ENCODE measurements at regions not wholly inside any gene's neighbourhood (a gene's known extent, or its start where the extent isn't known, plus 50 kb on each side); places are given as distances from the start of the nearest gene placed in this dataset.

DNA sequence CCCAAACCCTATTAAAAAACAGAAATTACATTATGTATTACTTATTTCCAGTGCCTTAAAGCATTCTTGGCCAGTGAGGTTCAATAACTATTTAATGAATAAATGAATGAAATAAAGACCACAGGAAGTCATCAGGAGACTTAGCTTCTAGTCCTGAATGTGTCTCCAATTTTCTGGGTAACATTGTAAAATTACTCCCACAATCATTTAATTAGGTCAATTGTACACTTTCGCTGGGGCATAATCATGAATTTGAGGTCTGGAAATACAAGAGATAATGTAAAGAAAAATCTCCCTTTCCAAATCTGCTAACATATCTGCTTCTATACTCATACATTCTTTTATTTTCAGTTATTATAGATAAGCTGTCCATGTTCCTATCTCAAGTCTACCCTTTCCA lies 199.2 kb downstream of the TLR4 start:
- ATAC-seq: no peak
- TF ChIP-seq, protein P1, sequence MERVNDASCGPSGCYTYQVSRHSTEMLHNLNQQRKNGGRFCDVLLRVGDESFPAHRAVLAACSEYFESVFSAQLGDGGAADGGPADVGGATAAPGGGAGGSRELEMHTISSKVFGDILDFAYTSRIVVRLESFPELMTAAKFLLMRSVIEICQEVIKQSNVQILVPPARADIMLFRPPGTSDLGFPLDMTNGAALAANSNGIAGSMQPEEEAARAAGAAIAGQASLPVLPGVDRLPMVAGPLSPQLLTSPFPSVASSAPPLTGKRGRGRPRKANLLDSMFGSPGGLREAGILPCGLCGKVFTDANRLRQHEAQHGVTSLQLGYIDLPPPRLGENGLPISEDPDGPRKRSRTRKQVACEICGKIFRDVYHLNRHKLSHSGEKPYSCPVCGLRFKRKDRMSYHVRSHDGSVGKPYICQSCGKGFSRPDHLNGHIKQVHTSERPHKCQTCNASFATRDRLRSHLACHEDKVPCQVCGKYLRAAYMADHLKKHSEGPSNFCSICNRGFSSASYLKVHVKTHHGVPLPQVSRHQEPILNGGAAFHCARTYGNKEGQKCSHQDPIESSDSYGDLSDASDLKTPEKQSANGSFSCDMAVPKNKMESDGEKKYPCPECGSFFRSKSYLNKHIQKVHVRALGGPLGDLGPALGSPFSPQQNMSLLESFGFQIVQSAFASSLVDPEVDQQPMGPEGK (CRISPR knock-in tag; IDR thresholded peaks at IDR 0.05; ENCODE audit: borderline replicate concordance): no peak
- TF ChIP-seq, protein P2, sequence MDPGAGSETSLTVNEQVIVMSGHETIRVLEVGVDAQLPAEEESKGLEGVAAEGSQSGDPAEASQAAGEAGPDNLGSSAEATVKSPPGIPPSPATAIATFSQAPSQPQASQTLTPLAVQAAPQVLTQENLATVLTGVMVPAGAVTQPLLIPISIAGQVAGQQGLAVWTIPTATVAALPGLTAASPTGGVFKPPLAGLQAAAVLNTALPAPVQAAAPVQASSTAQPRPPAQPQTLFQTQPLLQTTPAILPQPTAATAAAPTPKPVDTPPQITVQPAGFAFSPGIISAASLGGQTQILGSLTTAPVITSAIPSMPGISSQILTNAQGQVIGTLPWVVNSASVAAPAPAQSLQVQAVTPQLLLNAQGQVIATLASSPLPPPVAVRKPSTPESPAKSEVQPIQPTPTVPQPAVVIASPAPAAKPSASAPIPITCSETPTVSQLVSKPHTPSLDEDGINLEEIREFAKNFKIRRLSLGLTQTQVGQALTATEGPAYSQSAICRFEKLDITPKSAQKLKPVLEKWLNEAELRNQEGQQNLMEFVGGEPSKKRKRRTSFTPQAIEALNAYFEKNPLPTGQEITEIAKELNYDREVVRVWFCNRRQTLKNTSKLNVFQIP (CRISPR knock-in tag; IDR thresholded peaks at IDR 0.05; ENCODE audit: borderline replicate concordance, low read depth): no peak
- TF ChIP-seq ZNF8 (CRISPR knock-in tag; IDR thresholded peaks at IDR 0.05): no peak
- TF ChIP-seq ZNF565 (CRISPR knock-in tag; conservative IDR thresholded peaks at IDR 0.05; ENCODE audit: low read depth): no peak
- no peak for TF ChIP-seq BACH2 (CRISPR knock-in tag; IDR thresholded peaks at IDR 0.05; ENCODE audit: borderline replicate concordance)
- peak; percentile 73 for TF ChIP-seq TCF4 (CRISPR knock-in tag; IDR thresholded peaks at IDR 0.05; ENCODE audit: borderline replicate concordance)
- TF ChIP-seq GLIS3 (CRISPR knock-in tag; IDR thresholded peaks at IDR 0.05): no peak
- TF ChIP-seq, protein P3, sequence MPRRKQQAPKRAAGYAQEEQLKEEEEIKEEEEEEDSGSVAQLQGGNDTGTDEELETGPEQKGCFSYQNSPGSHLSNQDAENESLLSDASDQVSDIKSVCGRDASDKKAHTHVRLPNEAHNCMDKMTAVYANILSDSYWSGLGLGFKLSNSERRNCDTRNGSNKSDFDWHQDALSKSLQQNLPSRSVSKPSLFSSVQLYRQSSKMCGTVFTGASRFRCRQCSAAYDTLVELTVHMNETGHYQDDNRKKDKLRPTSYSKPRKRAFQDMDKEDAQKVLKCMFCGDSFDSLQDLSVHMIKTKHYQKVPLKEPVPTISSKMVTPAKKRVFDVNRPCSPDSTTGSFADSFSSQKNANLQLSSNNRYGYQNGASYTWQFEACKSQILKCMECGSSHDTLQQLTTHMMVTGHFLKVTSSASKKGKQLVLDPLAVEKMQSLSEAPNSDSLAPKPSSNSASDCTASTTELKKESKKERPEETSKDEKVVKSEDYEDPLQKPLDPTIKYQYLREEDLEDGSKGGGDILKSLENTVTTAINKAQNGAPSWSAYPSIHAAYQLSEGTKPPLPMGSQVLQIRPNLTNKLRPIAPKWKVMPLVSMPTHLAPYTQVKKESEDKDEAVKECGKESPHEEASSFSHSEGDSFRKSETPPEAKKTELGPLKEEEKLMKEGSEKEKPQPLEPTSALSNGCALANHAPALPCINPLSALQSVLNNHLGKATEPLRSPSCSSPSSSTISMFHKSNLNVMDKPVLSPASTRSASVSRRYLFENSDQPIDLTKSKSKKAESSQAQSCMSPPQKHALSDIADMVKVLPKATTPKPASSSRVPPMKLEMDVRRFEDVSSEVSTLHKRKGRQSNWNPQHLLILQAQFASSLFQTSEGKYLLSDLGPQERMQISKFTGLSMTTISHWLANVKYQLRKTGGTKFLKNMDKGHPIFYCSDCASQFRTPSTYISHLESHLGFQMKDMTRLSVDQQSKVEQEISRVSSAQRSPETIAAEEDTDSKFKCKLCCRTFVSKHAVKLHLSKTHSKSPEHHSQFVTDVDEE (CRISPR knock-in tag; IDR thresholded peaks at IDR 0.05): peak; percentile 84

DNA sequence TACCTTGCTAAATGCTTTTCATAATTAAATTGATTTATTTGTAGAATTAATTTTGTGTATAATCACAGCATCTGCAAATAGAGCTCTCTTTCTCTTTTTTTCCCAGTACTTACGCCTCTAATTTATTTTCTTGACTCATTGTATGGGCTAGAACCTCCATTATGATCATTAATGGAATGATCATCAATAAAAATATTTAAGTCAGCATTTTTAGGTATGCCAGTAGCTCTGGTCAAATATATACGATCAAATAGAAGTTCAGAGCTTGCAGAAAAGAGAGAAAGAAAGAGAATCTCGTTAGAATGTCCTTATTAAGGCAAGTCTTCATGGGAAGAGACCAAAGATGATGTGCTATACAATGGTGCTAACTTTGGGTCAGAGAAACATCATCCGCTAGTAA lies 202.6 kb downstream of the TLR4 start:
- ATAC-seq: no peak
- TF ChIP-seq ZNF565 (CRISPR knock-in tag; conservative IDR thresholded peaks at IDR 0.05; ENCODE audit: low read depth) (no peak), ZC3H10 (CRISPR knock-in tag; IDR thresholded peaks at IDR 0.05) (no peak), GLIS3 (CRISPR knock-in tag; IDR thresholded peaks at IDR 0.05) (no peak)
- TF ChIP-seq, protein P2 (CRISPR knock-in tag; IDR thresholded peaks at IDR 0.05; ENCODE audit: borderline replicate concordance, low read depth): no peak

DNA sequence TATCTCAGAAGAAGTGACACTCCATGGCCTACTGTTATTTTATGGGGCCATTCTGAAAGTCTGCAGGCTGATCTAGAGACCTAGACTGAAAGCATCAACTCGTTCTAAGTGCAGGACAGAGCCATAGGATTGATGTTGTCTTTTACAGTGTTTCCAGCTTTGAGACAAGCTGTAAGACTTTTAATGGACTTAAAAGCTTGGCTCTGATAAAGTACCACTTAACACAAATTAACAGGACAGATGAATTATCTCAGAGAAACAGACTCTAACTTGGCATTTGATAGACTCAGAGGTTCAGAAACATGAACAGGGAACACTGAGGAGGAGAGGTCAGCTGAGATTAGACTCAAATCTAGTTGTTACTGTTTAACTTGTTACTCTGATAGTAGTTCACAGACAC lies 203.2 kb downstream of the TLR4 start:
- no peak for ATAC-seq
- TF ChIP-seq, protein P2 (CRISPR knock-in tag; IDR thresholded peaks at IDR 0.05; ENCODE audit: borderline replicate concordance, low read depth): no peak
- TF ChIP-seq OSR1 (CRISPR knock-in tag; IDR thresholded peaks at IDR 0.05) (no peak), TCF4 (CRISPR knock-in tag; IDR thresholded peaks at IDR 0.05; ENCODE audit: borderline replicate concordance) (no peak), SNAI2 (CRISPR knock-in tag; IDR thresholded peaks at IDR 0.05) (no peak), TOX (CRISPR knock-in tag; IDR thresholded peaks at IDR 0.05; ENCODE audit: borderline replicate concordance) (no peak), ESRRG (CRISPR knock-in tag; IDR thresholded peaks at IDR 0.05) (no peak), RARB (CRISPR knock-in tag; IDR thresholded peaks at IDR 0.05) (no peak), ARNTL (CRISPR knock-in tag; IDR thresholded peaks at IDR 0.05; ENCODE audit: borderline replicate concordance, low read depth) (no peak), PPARA (CRISPR knock-in tag; IDR thresholded peaks at IDR 0.05; ENCODE audit: borderline replicate concordance) (no peak), ZNF70 (CRISPR knock-in tag; IDR thresholded peaks at IDR 0.05) (no peak), ZNF565 (CRISPR knock-in tag; conservative IDR thresholded peaks at IDR 0.05; ENCODE audit: low read depth) (no peak), ISL1 (CRISPR knock-in tag; IDR thresholded peaks at IDR 0.05) (no peak), ZNF8 (CRISPR knock-in tag; IDR thresholded peaks at IDR 0.05) (no peak), ZC3H10 (CRISPR knock-in tag; IDR thresholded peaks at IDR 0.05) (no peak), GLIS3 (CRISPR knock-in tag; IDR thresholded peaks at IDR 0.05) (no peak)
- TF ChIP-seq, protein P4, sequence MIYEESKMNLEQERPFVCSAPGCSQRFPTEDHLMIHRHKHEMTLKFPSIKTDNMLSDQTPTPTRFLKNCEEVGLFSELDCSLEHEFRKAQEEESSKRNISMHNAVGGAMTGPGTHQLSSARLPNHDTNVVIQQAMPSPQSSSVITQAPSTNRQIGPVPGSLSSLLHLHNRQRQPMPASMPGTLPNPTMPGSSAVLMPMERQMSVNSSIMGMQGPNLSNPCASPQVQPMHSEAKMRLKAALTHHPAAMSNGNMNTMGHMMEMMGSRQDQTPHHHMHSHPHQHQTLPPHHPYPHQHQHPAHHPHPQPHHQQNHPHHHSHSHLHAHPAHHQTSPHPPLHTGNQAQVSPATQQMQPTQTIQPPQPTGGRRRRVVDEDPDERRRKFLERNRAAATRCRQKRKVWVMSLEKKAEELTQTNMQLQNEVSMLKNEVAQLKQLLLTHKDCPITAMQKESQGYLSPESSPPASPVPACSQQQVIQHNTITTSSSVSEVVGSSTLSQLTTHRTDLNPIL (CRISPR knock-in tag; IDR thresholded peaks at IDR 0.05; ENCODE audit: low read depth): no peak
- TF ChIP-seq, protein P3 (CRISPR knock-in tag; IDR thresholded peaks at IDR 0.05): no peak
- TF ChIP-seq, protein P1 (CRISPR knock-in tag; IDR thresholded peaks at IDR 0.05; ENCODE audit: borderline replicate concordance): no peak
